GM19043 (cell line): ENCODE measurements at regions not wholly inside any gene's neighbourhood (a gene's known extent, or its start where the extent isn't known, plus 50 kb on each side); places are given as distances from the start of the nearest gene placed in this dataset.
"Not testable (repeated sequence)": the region's sequence is repeated elsewhere in the genome, so short reads cannot be mapped to it uniquely, and the experiment has no call there.

Experiments
- ATAC-seq: cut with Tn5 transposase; IDR thresholded peaks from one replicate; pipeline ENCODE4 v1.9.1; 2021; ENCODE audit warnings: low read depth; ENCODE audit not compliant: unreplicated experiment

GRCh38 chr11:121873766-121874165 lies 242.2 kb downstream of the BLID start:
- ATAC-seq: no peak

- ATAC-seq: no peak
Observed at GRCh38 chr11:121872356-121872755, 243.7 kb downstream of the BLID start.

GRCh38 chr11:121870206-121871045 lies 245.6 kb downstream of the BLID start:
- no peak for ATAC-seq

- no peak for ATAC-seq
Observed at GRCh38 chr11:121869478-121869877, 246.5 kb downstream of the BLID start.

- ATAC-seq: no peak
Observed at GRCh38 chr11:121866754-121867153, 249.3 kb downstream of the BLID start.

- no peak for ATAC-seq
Observed at GRCh38 chr11:121864660-121865059, 251.4 kb downstream of the BLID start.

- ATAC-seq: no peak
Observed at GRCh38 chr11:121863126-121863525, 252.9 kb downstream of the BLID start.

- not testable (repeated sequence) for ATAC-seq
Observed at GRCh38 chr11:121855138-121855537, 260.9 kb downstream of the BLID start.

- no peak for ATAC-seq
Observed at GRCh38 chr11:121844016-121844415, 272.0 kb downstream of the BLID start.

- no peak for ATAC-seq
Observed at GRCh38 chr11:121842192-121842585, 273.8 kb downstream of the BLID start.

GRCh38 chr11:121841487-121842191 lies 274.4 kb downstream of the BLID start:
- no peak for ATAC-seq

- ATAC-seq: no peak
Observed at GRCh38 chr11:121839781-121840180, 276.2 kb downstream of the BLID start.

GRCh38 chr11:121838571-121838970 lies 277.4 kb downstream of the BLID start:
- ATAC-seq: no peak

GRCh38 chr11:121833970-121834369 lies 282.0 kb downstream of the BLID start:
- no peak for ATAC-seq

GRCh38 chr11:121829159-121829643 lies 286.8 kb downstream of the BLID start:
- ATAC-seq: no peak

- ATAC-seq: no peak
Observed at GRCh38 chr11:121814962-121815361, 301.1 kb downstream of the BLID start.

- no peak for ATAC-seq
Observed at GRCh38 chr11:121814296-121814695, 301.7 kb downstream of the BLID start.

- ATAC-seq: no peak
Observed at GRCh38 chr11:121810291-121810690, 305.7 kb downstream of the BLID start.

- no peak for ATAC-seq
Observed at GRCh38 chr11:121808096-121808495, 307.9 kb downstream of the BLID start.

GRCh38 chr11:121807051-121807450 lies 309.0 kb downstream of the BLID start:
- ATAC-seq: no peak

- ATAC-seq: no peak
Observed at GRCh38 chr11:121802542-121802941, 313.5 kb downstream of the BLID start.

- ATAC-seq: no peak
Observed at GRCh38 chr11:121801781-121802180, 314.2 kb downstream of the BLID start.
